Keratinocyte (primary cell): ENCODE measurements at regions not wholly inside any gene's neighbourhood (a gene's known extent, or its start where the extent isn't known, plus 50 kb on each side); places are given as distances from the start of the nearest gene placed in this dataset.

Experiments
- EZH2 ChIP-seq: IDR thresholded peaks from one replicate; pipeline ENCODE4 v1.6.1; 2012; ENCODE audit warnings: inconsistent platforms, mild to moderate bottlenecking, low read length, moderate library complexity
- TF ChIP-seq, protein P1 (sequence below), 3 experiments: IDR thresholded peaks in 1 of 3; conservative IDR thresholded peaks in 1 of 3; optimal IDR thresholded peaks in 1 of 3; 2 replicates in 2 of 3; 3 replicates in 1 of 3; pipeline versions ENCODE3 to v1.5.1; 2011; ENCODE audit warnings: low read length in 3 of 3, mild to moderate bottlenecking in 3 of 3, moderate library complexity in 2 of 3, control low read depth in 1 of 3, inconsistent platforms in 1 of 3; ENCODE audit not compliant: insufficient read depth in 2 of 3; ENCODE audit errors: extremely low read depth in 1 of 3

- TF ChIP-seq, protein P1, sequence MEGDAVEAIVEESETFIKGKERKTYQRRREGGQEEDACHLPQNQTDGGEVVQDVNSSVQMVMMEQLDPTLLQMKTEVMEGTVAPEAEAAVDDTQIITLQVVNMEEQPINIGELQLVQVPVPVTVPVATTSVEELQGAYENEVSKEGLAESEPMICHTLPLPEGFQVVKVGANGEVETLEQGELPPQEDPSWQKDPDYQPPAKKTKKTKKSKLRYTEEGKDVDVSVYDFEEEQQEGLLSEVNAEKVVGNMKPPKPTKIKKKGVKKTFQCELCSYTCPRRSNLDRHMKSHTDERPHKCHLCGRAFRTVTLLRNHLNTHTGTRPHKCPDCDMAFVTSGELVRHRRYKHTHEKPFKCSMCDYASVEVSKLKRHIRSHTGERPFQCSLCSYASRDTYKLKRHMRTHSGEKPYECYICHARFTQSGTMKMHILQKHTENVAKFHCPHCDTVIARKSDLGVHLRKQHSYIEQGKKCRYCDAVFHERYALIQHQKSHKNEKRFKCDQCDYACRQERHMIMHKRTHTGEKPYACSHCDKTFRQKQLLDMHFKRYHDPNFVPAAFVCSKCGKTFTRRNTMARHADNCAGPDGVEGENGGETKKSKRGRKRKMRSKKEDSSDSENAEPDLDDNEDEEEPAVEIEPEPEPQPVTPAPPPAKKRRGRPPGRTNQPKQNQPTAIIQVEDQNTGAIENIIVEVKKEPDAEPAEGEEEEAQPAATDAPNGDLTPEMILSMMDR (optimal IDR thresholded peaks at IDR 0.05 in 1 of 3, IDR thresholded peaks at IDR 0.05 in 1 of 3, conservative IDR thresholded peaks at IDR 0.05 in 1 of 3; ENCODE audit: extremely low read depth in 1 of 3, insufficient read depth in 2 of 3, low read length in 3 of 3) = no peak
- no peak for TF ChIP-seq EZH2
Observed at GRCh38 chr22:49147617-49148175, 680.0 kb downstream of the BRD1 start.
